ENCODE measurements at regions not wholly inside any gene's neighbourhood (a gene's known extent, or its start where the extent isn't known, plus 50 kb on each side); places are given as distances from the start of the nearest gene placed in this dataset.

DNA sequence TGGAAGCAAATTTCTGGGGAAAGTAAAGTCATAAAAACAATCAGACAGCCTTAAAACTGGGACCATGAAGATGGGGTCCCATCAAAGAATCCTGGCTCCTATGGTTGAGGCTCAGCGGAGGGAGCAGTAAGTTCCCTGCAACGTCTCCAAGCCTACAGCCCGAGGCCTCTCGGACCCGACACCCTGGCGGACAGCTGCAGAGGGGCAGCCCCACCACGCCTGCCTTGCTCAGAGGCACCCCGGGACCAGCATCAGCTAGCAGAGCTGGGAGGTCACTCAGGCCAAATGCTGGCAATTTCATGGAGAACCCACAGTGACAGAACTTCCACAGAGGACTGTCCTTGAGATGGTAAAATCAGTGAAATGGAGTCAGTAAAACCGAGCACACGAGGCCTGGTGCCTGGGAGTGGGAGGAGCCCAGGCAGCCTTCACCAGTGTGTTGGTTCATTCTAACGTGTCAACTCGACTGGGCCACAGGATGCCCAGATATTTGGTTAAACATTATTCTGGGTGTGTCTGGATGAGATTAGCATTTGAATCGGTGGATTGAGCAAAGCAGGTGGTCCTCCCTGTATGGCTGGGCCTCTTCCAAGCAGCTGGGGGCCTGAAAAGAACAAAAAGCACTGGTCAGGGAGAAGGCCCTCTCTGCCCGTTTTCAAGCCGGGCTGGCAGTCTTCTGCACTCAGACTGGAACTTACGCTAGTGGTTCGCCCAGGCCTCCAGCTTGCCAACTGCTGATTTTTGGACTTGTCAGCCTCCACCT, 96.2 kb upstream of the INSIG1 start:
- TF ChIP-seq, protein P1, sequence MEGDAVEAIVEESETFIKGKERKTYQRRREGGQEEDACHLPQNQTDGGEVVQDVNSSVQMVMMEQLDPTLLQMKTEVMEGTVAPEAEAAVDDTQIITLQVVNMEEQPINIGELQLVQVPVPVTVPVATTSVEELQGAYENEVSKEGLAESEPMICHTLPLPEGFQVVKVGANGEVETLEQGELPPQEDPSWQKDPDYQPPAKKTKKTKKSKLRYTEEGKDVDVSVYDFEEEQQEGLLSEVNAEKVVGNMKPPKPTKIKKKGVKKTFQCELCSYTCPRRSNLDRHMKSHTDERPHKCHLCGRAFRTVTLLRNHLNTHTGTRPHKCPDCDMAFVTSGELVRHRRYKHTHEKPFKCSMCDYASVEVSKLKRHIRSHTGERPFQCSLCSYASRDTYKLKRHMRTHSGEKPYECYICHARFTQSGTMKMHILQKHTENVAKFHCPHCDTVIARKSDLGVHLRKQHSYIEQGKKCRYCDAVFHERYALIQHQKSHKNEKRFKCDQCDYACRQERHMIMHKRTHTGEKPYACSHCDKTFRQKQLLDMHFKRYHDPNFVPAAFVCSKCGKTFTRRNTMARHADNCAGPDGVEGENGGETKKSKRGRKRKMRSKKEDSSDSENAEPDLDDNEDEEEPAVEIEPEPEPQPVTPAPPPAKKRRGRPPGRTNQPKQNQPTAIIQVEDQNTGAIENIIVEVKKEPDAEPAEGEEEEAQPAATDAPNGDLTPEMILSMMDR (IDR thresholded peaks at IDR 0.05): no peak
- TF ChIP-seq POLR2A (IDR thresholded peaks at IDR 0.05): no peak
